GM19193 (cell line): ENCODE measurements at regions not wholly inside any gene's neighbourhood (a gene's known extent, or its start where the extent isn't known, plus 50 kb on each side); places are given as distances from the start of the nearest gene placed in this dataset.

Source experiments
- POLR2A ChIP-seq: IDR thresholded peaks from 4 replicates; pipeline ENCODE4 v1.6.1; 2011; ENCODE audit not compliant: insufficient read depth, insufficient read length; ENCODE audit errors: extremely low read depth

DNA sequence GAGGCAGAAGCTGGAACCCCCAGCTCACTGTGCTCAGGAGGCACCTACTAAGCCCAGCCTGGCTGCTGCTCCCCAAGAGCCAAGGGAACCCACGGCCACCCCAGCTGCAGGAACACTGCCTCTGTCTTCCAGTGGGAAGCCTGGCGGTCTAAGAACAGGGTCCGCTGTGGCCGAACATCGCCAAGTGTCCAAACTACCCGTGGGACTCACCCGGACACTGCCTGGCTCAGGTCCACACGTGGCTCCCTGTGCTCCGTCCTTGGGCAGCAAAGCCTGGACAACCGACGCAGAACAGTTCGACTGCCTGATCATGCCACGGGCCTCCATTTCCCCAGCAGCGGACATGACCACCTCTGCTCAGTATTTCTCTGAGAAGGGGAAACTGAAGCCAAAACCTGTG lies 747.0 kb downstream of the BRD1 start:
- no peak for TF ChIP-seq POLR2A

DNA sequence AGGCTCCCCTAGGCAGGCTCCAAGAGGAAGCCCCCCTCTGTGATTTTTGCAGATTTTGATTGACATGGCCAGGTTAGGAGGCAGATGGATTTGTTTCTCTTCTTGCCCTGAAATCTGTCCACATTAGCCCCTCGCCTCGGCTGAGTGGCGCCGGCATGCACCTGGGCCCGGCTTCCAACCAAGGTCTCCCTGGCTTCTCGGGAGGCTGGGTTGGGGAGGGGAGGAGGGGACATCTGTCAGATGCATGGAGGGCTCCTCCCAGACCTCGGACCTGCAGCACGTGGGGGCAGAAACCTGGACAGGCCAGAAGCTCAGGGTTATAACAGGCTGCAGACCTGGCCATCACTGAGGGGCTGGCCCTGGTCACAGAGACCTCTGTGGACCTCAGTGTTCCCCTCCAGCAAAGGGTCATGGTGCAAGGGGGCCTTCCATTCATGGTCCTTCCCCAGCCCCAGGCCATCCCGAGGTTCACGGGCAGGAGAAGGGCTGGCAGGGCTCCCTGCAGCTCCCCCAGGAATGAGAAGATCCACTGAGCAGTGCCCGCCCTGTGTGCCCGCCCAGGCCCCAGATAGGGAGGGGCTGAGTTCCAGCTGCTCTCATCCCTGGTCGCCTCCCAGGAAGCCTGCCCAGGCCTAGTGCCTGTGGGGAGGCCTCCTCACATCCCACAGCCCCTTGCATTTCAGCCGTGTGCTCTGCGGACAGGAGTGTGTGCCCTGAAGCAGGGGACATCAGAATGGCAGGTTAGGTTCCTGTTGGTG lies 747.8 kb downstream of the BRD1 start:
- TF ChIP-seq POLR2A = no peak

DNA sequence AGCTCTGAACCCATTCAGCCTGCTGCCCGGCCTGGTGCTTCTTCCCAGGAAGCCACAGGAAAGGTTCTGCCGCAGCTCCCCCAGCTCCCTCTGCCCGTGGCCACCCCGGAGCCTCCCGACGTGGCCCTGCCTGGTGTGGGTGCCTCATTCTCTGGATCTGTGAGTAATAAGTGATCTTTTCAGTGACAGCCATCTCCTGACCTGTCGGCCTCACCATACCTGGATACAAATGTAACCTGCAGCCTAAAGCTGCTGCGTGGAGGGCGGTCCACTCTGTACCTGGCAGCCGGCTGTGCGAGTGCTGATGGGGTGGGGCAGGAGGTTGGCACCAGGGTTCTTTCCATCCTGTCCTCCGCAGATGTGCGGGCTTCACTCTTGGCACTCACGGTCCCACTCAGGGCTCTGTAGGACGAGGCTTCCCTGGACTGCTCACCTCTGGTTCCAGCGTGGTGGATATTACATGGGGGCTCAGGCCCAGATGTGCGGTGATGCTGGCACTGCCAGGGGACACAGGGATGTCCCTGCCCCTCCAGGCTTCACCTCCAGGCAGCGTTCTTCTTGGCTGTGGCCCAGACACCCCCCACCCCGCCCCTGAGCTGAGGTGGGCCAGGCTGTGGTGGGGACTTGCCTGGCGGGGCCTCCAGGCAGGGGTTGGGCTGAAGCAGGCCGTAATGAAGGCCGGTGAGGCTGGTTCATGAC lies 748.5 kb downstream of the BRD1 start:
- TF ChIP-seq POLR2A = no peak

DNA sequence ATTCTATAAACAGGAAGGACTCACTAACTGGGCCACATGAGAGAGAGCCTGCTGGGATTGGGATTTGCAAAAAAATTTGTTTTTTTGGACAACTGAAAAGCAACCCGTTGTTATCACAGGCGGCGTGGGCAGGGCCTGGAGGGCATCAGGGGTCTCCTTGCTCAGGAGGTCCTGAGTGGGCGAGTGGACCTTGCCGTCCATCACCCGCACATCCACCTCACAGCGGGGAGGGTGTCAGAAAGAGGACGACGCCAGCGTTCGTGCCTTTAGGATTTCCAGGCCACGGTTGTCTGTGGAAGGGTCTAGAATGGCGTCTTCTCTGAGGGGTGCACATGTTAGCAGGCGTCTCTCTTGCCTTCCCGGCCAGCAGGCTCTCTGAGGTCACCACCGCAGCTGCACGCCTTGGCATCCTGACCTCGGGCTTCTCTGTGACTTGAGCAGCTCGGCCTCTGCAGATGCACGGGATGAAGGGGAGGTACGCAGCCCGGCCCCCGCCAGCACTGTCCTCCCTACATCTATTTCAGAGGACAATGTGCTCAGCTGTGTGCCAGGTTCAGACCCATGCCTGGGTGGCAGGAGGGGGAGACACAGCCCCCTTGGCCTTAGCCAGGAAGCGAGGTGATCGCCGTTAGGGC lies 749.5 kb downstream of the BRD1 start:
- TF ChIP-seq POLR2A = no peak

DNA sequence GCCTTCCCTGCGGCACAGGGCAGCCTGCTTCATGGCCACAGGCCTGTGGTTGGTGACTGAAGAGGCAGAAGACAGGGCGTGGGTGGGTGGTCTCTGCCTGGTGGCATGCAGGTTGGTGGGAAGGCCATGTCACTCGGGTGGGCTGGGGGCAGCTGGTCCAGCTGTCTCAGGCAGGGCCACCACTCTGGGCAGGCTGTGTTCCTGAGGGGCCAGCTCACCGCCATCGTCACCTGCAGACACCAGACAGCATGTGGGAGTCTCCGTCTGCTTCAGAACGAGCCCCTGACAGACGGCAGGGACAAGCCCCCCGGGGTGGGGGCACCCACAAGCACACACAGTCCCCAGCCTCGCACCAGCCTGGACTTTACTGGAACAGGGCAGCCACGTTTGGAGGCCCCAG lies 750.1 kb downstream of the BRD1 start:
- TF ChIP-seq POLR2A = no peak

DNA sequence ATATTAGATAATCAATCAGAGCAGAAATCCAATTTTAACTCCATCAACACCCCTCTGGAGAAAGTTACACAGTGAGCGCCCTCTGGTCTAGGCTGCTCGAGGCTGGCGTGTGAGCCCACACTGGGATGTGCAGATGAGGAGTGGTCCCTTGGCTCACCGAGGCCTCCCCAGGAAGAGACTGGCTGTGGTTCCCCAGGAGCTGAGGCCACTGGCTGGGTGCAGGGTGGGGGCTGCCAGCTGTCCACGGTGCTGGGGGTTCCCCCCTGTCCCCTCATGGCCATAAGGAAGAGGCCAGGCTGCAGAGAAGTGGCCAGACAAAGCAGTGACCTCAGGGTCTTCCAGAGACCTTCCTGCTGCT lies 750.7 kb downstream of the BRD1 start:
- no peak for TF ChIP-seq POLR2A

DNA sequence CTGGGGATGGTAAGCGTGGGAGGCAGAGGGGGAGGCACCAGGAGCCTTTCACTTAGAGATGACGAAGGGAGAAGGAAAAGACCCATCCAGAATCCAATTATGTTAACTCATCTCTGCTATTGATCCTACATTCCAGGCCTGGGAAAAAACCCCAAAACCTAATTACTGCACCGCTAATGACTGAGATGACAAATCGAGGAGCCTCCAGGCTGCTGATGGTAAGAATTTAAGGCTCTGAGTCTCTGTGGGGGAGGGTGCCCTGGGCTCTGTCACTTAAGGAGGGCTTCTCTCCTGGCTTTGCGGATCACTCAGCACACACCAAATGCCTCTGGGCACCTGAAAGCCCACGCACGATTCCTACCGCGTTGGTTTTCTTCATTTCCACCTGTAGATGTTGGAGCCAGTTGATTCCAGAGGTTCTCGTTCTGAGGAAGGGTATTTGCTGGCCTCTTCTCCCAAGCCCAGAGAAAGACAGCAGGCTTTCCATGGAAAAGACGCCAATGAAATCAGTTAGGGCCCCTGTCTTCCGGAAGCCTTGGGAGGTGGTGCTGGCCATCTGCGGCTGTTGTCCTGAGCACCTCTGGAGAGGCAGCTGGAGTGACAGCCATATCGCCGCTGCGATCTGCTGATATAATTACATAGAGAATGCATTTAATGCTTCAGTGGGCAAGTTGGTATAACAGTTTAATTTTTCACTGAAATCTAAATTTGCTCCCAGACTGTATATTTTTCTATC lies 751.2 kb downstream of the BRD1 start:
- TF ChIP-seq POLR2A = no peak

DNA sequence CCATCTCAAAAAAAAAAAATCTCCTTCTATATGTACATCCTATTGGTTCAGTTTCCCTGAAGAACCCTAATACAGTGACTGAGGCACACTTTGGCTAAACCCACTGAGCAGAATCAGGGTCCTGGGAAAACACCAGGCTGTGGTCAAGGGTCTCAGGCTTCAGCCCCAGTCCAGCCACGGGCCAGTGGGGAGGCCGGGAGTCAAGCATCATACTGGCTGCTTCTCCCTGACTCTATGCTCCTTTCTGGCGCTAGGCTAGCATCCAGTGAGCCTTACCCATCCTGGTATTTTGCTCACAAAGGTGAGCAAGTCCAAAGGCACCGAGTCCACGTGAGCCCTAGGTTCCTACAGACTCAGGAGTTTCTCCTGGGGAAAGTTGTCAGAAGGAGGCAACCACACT lies 752.5 kb downstream of the BRD1 start:
- TF ChIP-seq POLR2A = no peak

DNA sequence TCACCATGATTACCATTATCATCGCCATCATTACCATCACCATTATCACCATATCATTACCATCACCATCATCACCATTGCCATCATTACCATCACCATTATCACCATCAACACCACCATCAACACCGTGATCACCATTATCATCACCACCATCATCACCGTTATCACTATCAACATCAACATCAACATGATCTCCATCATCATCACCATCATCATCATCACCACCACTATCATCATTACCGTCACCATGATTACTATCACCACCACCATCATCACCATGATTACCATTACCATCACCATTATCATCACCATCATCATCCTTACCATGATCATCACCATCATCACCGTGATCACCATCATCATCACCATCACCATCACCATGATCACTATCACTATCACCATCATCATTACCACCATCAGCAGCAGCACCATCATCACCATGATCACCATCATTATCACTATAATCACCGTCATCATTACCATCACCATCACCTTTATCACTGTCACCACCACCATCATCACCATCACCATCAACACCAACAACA lies 753.7 kb downstream of the BRD1 start:
- TF ChIP-seq POLR2A = no peak

DNA sequence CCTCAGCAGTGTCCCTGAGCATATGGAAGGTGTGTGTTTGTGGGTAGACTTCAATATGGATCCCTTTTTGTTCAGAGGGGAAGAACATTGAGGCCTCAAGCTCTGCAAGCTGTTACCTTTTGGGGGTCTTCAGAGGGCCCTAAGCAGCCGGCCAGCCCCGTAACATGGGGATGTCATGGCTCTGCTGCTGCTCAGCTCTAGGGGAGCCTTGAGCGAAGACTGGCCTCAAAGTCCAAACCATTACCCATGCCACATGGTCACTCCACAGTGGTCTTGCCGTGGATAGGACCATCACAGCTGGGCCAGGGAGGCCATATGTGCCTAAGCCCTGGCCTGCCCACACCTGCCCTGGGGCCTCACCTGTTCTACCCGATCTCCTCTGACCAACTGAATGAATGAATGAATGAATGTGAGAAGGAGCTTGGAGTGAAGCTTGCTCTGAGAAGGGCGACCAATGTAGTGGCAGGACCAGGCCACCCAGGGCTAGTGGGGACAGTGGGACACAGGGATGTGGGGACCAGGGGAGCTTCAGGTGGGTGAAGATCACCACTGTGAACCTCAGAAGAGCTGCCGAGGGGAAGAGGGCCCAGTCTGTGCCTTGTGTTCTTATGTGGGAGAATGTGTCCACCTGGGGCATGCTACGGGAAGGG lies 754.6 kb downstream of the BRD1 start:
- TF ChIP-seq POLR2A = no peak

DNA sequence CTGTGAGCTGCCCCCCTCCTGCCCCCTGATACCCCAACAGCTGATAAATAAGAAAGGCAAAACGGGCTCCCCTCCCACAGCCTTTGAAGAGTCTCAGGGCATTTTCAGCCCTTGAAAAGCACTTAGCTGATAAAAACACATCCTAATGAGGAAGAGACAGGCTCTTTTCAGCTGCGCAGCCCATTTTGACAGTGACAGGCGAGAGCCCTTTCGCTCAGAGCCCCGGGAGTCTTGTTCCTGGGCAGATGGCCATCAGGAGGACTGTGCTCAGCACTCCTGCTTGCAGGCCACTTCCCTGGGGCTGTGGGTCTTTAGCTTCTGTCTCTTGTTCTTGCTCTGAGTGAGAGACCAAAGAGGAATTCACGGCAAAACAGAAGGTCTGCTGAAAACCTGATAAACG lies 757.2 kb downstream of the BRD1 start:
- TF ChIP-seq POLR2A = no peak

DNA sequence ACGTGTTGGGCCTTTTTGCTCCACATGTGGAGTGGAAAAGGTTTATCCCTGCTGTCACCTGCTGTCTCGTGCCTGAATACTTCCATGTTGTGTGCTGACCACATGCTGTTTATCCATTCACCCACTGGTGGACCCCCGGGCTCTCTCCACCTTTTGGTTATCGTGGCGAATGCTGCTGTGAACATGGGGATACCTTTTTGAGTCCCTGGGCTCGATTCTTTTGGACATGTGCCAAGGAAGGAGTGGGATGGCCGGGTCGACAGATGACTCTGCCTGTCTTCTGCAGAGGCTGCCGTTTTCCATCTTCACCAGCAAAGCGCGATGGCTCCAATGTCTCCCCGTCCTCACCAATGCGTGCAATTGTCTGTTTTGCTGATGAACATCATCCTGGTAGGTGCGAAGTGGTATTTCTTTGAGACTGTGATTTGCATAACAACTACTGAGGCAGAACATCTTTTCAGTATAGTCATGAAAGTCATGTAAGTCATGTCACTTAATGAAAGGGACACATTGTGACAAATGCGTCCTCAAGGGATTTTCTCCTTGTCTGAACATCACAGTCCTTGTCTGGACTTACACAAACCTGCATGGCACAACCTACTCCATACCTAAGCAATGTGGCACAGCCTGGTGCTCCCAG lies 758.7 kb downstream of the BRD1 start:
- TF ChIP-seq POLR2A = no peak

DNA sequence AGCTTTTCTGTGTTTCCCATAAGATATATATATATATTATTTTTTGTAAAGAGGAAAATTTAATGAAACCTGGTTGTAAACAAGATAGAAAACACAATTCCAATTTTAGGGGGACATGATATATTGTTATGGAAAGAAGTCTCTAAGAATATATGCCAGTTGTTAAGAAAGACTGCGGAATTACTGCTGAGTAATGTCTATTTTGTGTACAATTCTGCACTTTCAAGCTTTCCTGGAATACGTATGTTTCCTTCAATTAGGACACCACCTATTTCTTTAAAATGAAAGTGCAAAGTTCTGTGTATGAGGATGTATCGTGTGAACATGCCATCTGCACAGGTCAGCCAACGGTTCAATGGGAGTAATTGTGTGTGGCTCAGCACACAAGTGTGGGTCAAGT lies 760.2 kb downstream of the BRD1 start:
- TF ChIP-seq POLR2A = no peak

DNA sequence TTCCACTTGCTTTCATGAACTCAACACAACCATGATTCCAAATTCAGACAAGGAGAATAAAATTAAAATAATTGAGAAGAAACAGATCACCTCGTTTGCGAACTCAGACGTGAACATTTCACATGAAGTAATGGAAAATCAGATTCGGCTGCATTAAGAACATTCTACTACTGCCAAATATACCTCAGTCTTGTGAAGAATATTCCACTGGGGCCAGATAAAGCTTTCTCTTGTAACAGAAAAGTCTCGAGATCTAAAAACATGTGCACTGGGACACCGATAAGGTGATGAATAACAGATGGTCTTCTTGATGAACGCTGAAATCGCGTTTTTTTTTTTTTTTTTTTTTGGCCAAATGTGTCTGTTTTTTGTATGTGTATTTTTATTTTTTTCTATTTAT lies 761.1 kb downstream of the BRD1 start:
- TF ChIP-seq POLR2A = no peak
